IMR-90 (cell line): ENCODE measurements at regions not wholly inside any gene's neighbourhood (a gene's known extent, or its start where the extent isn't known, plus 50 kb on each side); places are given as distances from the start of the nearest gene placed in this dataset.

Source experiments
- ATAC-seq: fragments of 200-7000 bp; cut with Tn5 transposase; 2 replicates; pipeline ENCODE4 v1.9.1; 2020; ENCODE audit warnings: low read depth, mild to moderate bottlenecking, moderate library complexity
- BruUV-seq: library from RNA; stranded (reverse); fragments of 400-500 nt; replicated peaks from 2 replicates; lab custom pipeline; 2021; lab: Mats Ljungman, UMichigan
- CTCF ChIA-PET: fragments of 300-600 bp; formaldehyde crosslinking; extraction: SDS; loops from one replicate; lab custom pipeline; 2021; ENCODE audit warnings: antibody characterized with exemption; lab: Yijun Ruan, JAX
- POLR2A ChIA-PET: fragments of 300-600 bp; sonication (Branson Sonifier 250); formaldehyde crosslinking; loops from one replicate; lab custom pipeline; 2022; ENCODE audit warnings: antibody characterized with exemption; ENCODE audit not compliant: unreplicated experiment; lab: Charles Lee
- DNase-seq: peaks from one replicate; pipeline ENCODE4 v3.0.0; 2013
- H2AFZ ChIP-seq: replicated peaks from 2 replicates; pipeline ENCODE3; 2013; ENCODE audit warnings: low read length, mild to moderate bottlenecking; ENCODE audit not compliant: poor library complexity
- H2AK5ac ChIP-seq: 2 replicates; pipeline ENCODE4 v1.6.1; 2013; ENCODE audit warnings: low read depth, low read length, inconsistent platforms
- H2AK9ac ChIP-seq: replicated peaks from 2 replicates; pipeline ENCODE3; 2013; ENCODE audit warnings: mild to moderate bottlenecking, low read depth, low read length, moderate library complexity; ENCODE audit not compliant: poor library complexity
- H2BK120ac ChIP-seq: 2 replicates; pipeline ENCODE4 v1.6.1; 2013; ENCODE audit warnings: low read depth, low read length, inconsistent platforms
- H2BK15ac ChIP-seq: 3 replicates; pipeline ENCODE4 v1.6.1; 2013; ENCODE audit warnings: low read depth, low read length, inconsistent platforms
- H2BK20ac ChIP-seq: 2 replicates; pipeline ENCODE4 v1.6.1; 2013; ENCODE audit warnings: low read depth, mild to moderate bottlenecking, inconsistent platforms, low read length, moderate library complexity
- H2BK5ac ChIP-seq: 2 replicates; pipeline ENCODE4 v1.6.1; 2013; ENCODE audit warnings: mild to moderate bottlenecking, low read depth, low read length, inconsistent platforms; ENCODE audit not compliant: poor library complexity, severe bottlenecking
- H3K14ac ChIP-seq: replicated peaks from 2 replicates; pipeline ENCODE4 v1.6.1; 2013; ENCODE audit warnings: low read depth, low read length, inconsistent platforms
- H3K18ac ChIP-seq: 2 replicates; pipeline ENCODE4 v1.6.1; 2013; ENCODE audit warnings: low read depth, low read length, control low read depth
- H3K23ac ChIP-seq: 2 replicates; pipeline ENCODE4 v1.6.1; 2013; ENCODE audit warnings: low read depth, low read length, inconsistent platforms
- H3K27ac ChIP-seq: 2 replicates; pipeline ENCODE4 v1.5.1; 2013; ENCODE audit warnings: mild to moderate bottlenecking, control low read depth, low read length; ENCODE audit not compliant: insufficient read depth
- H3K27me3 ChIP-seq: 2 replicates; pipeline ENCODE4 v1.6.1; 2013; ENCODE audit warnings: low read length; ENCODE audit not compliant: control insufficient read depth, insufficient read depth
- H3K36me3 ChIP-seq: 2 replicates; pipeline ENCODE4 v1.6.1; 2013; ENCODE audit warnings: low read length, mixed read lengths; ENCODE audit not compliant: control insufficient read depth, insufficient read depth
- H3K4ac ChIP-seq: 2 replicates; pipeline ENCODE4 v1.6.1; 2013; ENCODE audit warnings: low read depth, low read length, inconsistent platforms
- H3K4me1 ChIP-seq: 2 replicates; pipeline ENCODE4 v1.6.1; 2013; ENCODE audit warnings: low read length, mixed read lengths; ENCODE audit not compliant: control insufficient read depth, insufficient read depth
- H3K4me2 ChIP-seq: 2 replicates; pipeline ENCODE4 v1.6.1; 2013; ENCODE audit warnings: low read depth, mild to moderate bottlenecking, control low read depth, low read length, moderate library complexity
- H3K4me3 ChIP-seq: 2 replicates; pipeline ENCODE4 v1.5.1; 2013; ENCODE audit warnings: low read depth, mild to moderate bottlenecking, control low read depth, low read length, moderate library complexity; ENCODE audit not compliant: insufficient read depth
- H3K56ac ChIP-seq: 2 replicates; pipeline ENCODE4 v1.6.1; 2013; ENCODE audit warnings: low read length, inconsistent platforms; ENCODE audit not compliant: insufficient read depth; ENCODE audit errors: extremely low read depth
- H3K79me1 ChIP-seq, 2 experiments: 2 replicates each; pipeline ENCODE4 v1.6.1; 2013; ENCODE audit warnings: low read length in 2 of 2, inconsistent platforms in 1 of 2, low read depth in 1 of 2
- H3K9ac ChIP-seq: 2 replicates; pipeline ENCODE4 v1.6.1; 2013; ENCODE audit warnings: low read depth, low read length, control low read depth
- H3K9me1 ChIP-seq: 2 replicates; pipeline ENCODE4 v1.6.1; 2013; ENCODE audit warnings: low read length, inconsistent platforms; ENCODE audit not compliant: insufficient read depth
- H3K9me3 ChIP-seq: 2 replicates; pipeline ENCODE4 v1.6.1; 2013; ENCODE audit warnings: low read length; ENCODE audit not compliant: control insufficient read depth, insufficient read depth
- H4K20me1 ChIP-seq: 2 replicates; pipeline ENCODE4 v1.6.1; 2013; ENCODE audit warnings: low read length, inconsistent platforms; ENCODE audit not compliant: insufficient read depth
- H4K5ac ChIP-seq: 2 replicates; pipeline ENCODE4 v1.6.1; 2013; ENCODE audit warnings: mild to moderate bottlenecking, low read depth, low read length, control low read depth
- H4K8ac ChIP-seq, 2 experiments: 2 replicates each; pipeline ENCODE4 v1.6.1; 2013; ENCODE audit warnings: low read depth in 2 of 2, low read length in 2 of 2, control low read depth in 1 of 2, inconsistent platforms in 1 of 2
- H4K91ac ChIP-seq: 2 replicates; pipeline ENCODE4 v1.6.1; 2013; ENCODE audit warnings: low read depth, low read length, inconsistent platforms; ENCODE audit not compliant: insufficient read depth
- BHLHE40 ChIP-seq: fragments of 150-350 bp; IDR thresholded peaks from 2 replicates; pipeline ENCODE4 v1.6.1; 2016; ENCODE audit warnings: mild to moderate bottlenecking, low read depth, low read length
- CHD1 ChIP-seq: IDR thresholded peaks from 2 replicates; pipeline ENCODE4 v1.6.1; 2012; ENCODE audit warnings: low read depth, low read length, improper control_type of control experiment
- CTCF ChIP-seq: conservative IDR thresholded peaks from 2 replicates; pipeline ENCODE4 v1.5.1; 2012; ENCODE audit warnings: mild to moderate bottlenecking, low read depth, low read length, improper control_type of control experiment
- ELK1 ChIP-seq: fragments of 150-350 bp; IDR thresholded peaks from 2 replicates; pipeline ENCODE4 v1.6.1; 2016; ENCODE audit warnings: low read depth, mild to moderate bottlenecking, low read length, moderate library complexity, borderline replicate concordance
- FOS ChIP-seq: fragments of 150-350 bp; IDR thresholded peaks from 2 replicates; pipeline ENCODE4 v1.6.1; 2016; ENCODE audit warnings: low read depth, low read length
- MAFK ChIP-seq: IDR thresholded peaks from 2 replicates; pipeline ENCODE4 v1.6.1; 2012; ENCODE audit warnings: low read depth, low read length, improper control_type of control experiment
- MAZ ChIP-seq: IDR thresholded peaks from 2 replicates; pipeline ENCODE4 v1.6.1; 2012; ENCODE audit warnings: low read depth, mild to moderate bottlenecking, low read length, improper control_type of control experiment, moderate library complexity, borderline replicate concordance
- NFE2L2 ChIP-seq: fragments of 150-350 bp; IDR thresholded peaks from 2 replicates; pipeline ENCODE4 v1.6.1; 2016; ENCODE audit warnings: low read depth, mild to moderate bottlenecking, low read length
- POLR2A ChIP-seq: IDR thresholded peaks from 2 replicates; pipeline ENCODE4 v1.6.1; 2012; ENCODE audit warnings: mild to moderate bottlenecking, low read depth, low read length
- RAD21 ChIP-seq: IDR thresholded peaks from 2 replicates; pipeline ENCODE4 v1.6.1; 2012; ENCODE audit warnings: low read length, improper control_type of control experiment
- RCOR1 ChIP-seq: IDR thresholded peaks from 2 replicates; pipeline ENCODE4 v1.6.1; 2012; ENCODE audit warnings: mild to moderate bottlenecking, low read length, improper control_type of control experiment; ENCODE audit not compliant: insufficient replicate concordance
- RFX5 ChIP-seq: IDR thresholded peaks from 2 replicates; pipeline ENCODE4 v1.8.0; 2012; ENCODE audit warnings: low read depth, mild to moderate bottlenecking, low read length, moderate library complexity
- SMC3 ChIP-seq: fragments of 150-350 bp; IDR thresholded peaks from 2 replicates; pipeline ENCODE4 v1.6.1; 2016; ENCODE audit warnings: low read depth, mild to moderate bottlenecking, antibody characterized with exemption, low read length, moderate library complexity
- USF2 ChIP-seq: fragments of 150-350 bp; IDR thresholded peaks from 2 replicates; pipeline ENCODE4 v1.6.1; 2017; ENCODE audit warnings: mild to moderate bottlenecking, antibody characterized with exemption, low read length, low read depth
- WGBS, 2 experiments: methylation state at CpG; one replicate each; pipeline versions ENCODE4 v1.1.5 to v1.1.7; 2013; ENCODE audit warnings: missing lambda C conversion rate in 2 of 2; ENCODE audit not compliant: insufficient read length in 1 of 2; ENCODE audit errors: extremely low coverage in 2 of 2; 5-methylcytosine and 5-hydroxymethylcytosine counted together
- dilution Hi-C: fragments of 300-500 bp; cut with HindIII; formaldehyde crosslinking; loops from one replicate; pipeline ENCODE4 v1.14.3; 2018; ENCODE audit warnings: low sequenced_read_pairs; ENCODE audit not compliant: unreplicated experiment
- in situ Hi-C: fragments of 300-500 bp; cut with MboI; formaldehyde crosslinking; loops from 3 replicates; pipeline ENCODE4 v1.14.3; 2019; ENCODE audit warnings: low sequenced_read_pairs, inconsistent platforms, mixed read lengths
- intact Hi-C: fragments of 100-400 bp; cut with micrococcal nuclease; formaldehyde crosslinking; loops from 2 replicates; pipeline ENCODE4 v1.10.0; 2022

- no peak overlapping the region for H3K27ac ChIP-seq
- no peak overlapping the region for H3K14ac ChIP-seq
- H3K4me3 ChIP-seq: no peak overlapping the region
- no peak overlapping the region for H3K56ac ChIP-seq
- H4K5ac ChIP-seq: no peak overlapping the region
- BruUV-seq: no TSS peak
- no peak overlapping the region for H3K23ac ChIP-seq
- no peak overlapping the region for H3K4me2 ChIP-seq
- H2BK15ac ChIP-seq: no peak overlapping the region
- H2AK5ac ChIP-seq: no peak overlapping the region
- H3K9ac ChIP-seq: no peak overlapping the region
- WGBS, 2 experiments: no CpG with 5 or more reads among the region's 1 CpG
- H3K18ac ChIP-seq: no peak overlapping the region
- ATAC-seq: no peak
- no peaks in the 10 kb centered on the region for H3K9me3 ChIP-seq
- POLR2A ChIA-PET: no interaction called here
- H3K36me3 ChIP-seq: no peaks in the 10 kb centered on the region
- H3K27me3 ChIP-seq: no peaks in the 10 kb centered on the region
- no peak overlapping the region for H4K91ac ChIP-seq
- H3K79me1 ChIP-seq: no peaks in the 10 kb centered on the region
- no peak for DNase-seq
- H4K8ac ChIP-seq: no peak overlapping the region
- H2BK20ac ChIP-seq: no peak overlapping the region
- H4K20me1 ChIP-seq: no peaks in the 10 kb centered on the region
- H3K4me1 ChIP-seq: no peaks in the 10 kb centered on the region
- no peak overlapping the region for H3K4ac ChIP-seq
- H3K9me1 ChIP-seq: no peaks in the 10 kb centered on the region
- no peak overlapping the region for H2AK9ac ChIP-seq
- CTCF ChIA-PET: interaction anchor here (0.6 to 1.4 kb wide), 9 partner anchors 29 to 1685 kb away, joined by 3 to 29 read pairs (median 3); no protein-coding TSS in a partner anchor
- intact Hi-C loops (loop anchor here (1.0 to 5.0 kb wide), 6 partner anchors 264 to 792 kb away; partner anchors contain the start of gene SEMA6D), in situ Hi-C loops (no loop called here), dilution Hi-C loops (no loop called here)
- TF ChIP-seq SMC3 (no peak), ELK1 (no peak), MAFK (no peak), RFX5 (no peak), BHLHE40 (no peak), CTCF (no peak), MAZ (no peak), POLR2A (no peak), CHD1 (no peak), USF2 (no peak), NFE2L2 (no peak), FOS (no peak), RCOR1 (no peak), RAD21 (no peak)
- H2BK5ac ChIP-seq: no peak overlapping the region
- no peak overlapping the region for H2BK120ac ChIP-seq
- no peak overlapping the region for H2AFZ ChIP-seq
These were observed 132.2 kb upstream of the SLC24A5 start for GRCh38 chr15:47988564-47988963.
